ENCODE measurements at regions not wholly inside any gene's neighbourhood (a gene's known extent, or its start where the extent isn't known, plus 50 kb on each side); places are given as distances from the start of the nearest gene placed in this dataset.

GRCh38 chr4:188466001-188466400, 326.8 kb downstream of the TRIML1 start:
- TF ChIP-seq POLR2AphosphoS5 (IDR thresholded peaks at IDR 0.05; ENCODE audit: low read depth, low read length) (no peak), POLR2A (IDR thresholded peaks at IDR 0.05; ENCODE audit: low read depth, low read length) (no peak), TAF1 (IDR thresholded peaks at IDR 0.05; ENCODE audit: borderline replicate concordance, low read depth, low read length) (no peak)

Data from GM12892 (cell line).